ENCODE measurements at regions not wholly inside any gene's neighbourhood (a gene's known extent, or its start where the extent isn't known, plus 50 kb on each side); places are given as distances from the start of the nearest gene placed in this dataset.

DNA sequence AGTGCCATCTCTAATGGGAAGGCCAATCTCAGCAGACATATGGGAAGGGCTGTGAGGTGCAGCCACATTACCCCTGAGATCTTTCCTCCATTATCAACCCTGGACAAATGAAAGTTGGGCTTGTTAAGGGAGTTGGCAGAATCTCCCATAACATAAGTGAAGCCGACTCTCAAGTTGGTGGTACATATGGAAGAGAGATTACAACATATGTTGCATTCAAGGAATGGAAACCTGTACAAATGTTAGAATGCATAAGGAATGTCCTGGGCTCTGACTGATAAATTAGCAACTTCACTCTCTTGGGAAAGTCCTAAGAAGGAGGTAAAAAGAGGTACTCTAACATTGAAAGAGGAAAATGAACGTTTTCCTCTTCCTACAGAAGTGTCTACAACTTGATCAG is 288.7 kb downstream of the IL20RB start:
- no peak for TF ChIP-seq POLR2A (IDR thresholded peaks at IDR 0.05; ENCODE audit: low read length)
- TF ChIP-seq GATA1 (IDR thresholded peaks at IDR 0.05; ENCODE audit: low read depth, low read length): no peak
